ENCODE measurements at regions not wholly inside any gene's neighbourhood (a gene's known extent, or its start where the extent isn't known, plus 50 kb on each side); places are given as distances from the start of the nearest gene placed in this dataset.

DNA sequence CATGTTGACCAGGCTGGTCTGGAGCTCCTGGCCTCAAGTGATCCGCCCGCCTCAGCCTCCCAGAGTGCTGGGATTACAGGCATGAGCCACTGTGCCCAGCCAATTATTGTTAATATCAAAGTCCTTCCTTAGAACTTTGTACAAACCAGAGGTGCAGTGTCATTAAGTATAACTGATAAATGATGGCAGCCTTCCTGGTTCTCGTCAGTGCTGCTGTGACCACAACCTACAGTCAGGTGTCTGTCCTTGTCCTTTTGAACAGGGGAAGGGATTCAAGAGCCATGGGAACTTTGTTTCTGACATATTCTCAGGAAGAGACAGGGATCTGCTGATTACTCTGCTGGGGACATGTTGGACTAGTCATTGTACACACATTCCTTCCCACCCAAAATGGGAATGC lies 103.2 kb upstream of the TIAM2 start:
- TF ChIP-seq CTCF (IDR thresholded peaks at IDR 0.05; ENCODE audit: borderline replicate concordance, control extremely low read depth, extremely low read depth, insufficient read depth, missing control alignments), result no peak
- in situ Hi-C loops (cut with MboI; ENCODE audit: low sequenced_read_pairs, unreplicated experiment), result no loop called here
- DNase-seq (ENCODE audit: low spot score), result no peak

DNA sequence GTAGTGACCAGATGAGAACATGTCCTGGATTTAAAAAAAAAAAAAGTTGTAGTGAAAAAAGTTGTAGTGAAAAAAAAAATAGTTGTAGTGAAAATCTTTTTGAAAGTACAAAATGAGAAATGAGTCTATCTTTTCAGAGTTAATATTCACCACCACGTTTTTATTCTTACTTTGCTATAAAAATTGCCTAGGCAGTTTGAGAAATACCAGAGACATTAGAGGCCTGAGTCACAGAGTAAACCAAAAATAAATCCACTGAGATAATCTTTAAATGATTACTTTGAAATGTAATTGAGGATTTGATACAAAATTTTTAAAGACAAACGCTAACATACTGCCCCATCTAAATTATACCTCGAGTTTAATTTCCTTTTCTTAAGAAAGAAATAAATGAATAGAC lies 101.2 kb upstream of the TIAM2 start:
- in situ Hi-C loops (cut with MboI; ENCODE audit: low sequenced_read_pairs, unreplicated experiment), result no loop called here
- no peak for DNase-seq (ENCODE audit: low spot score)
- no peak for TF ChIP-seq CTCF (IDR thresholded peaks at IDR 0.05; ENCODE audit: borderline replicate concordance, control extremely low read depth, extremely low read depth, insufficient read depth, missing control alignments)

DNA sequence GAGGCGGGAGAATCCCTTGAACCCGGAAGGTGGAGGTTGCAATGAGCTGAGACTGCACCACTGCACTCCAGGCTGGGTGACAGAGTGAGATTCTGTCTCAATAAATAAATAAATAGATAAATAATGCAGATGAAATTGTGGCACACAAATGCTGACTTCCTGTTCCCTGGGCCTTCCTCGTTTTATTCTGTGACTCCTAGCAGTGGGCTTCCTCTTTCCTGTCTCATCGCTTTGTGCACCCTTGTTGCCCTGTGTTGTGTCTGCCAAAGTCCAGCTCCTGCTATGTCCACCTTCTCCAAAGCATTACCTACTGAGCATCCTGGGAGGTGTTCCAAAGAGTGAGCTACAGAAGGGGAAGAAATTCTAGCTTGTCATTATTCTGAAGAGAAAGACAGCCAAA lies 100.2 kb upstream of the TIAM2 start:
- DNase-seq (ENCODE audit: low spot score), result no peak
- in situ Hi-C loops (cut with MboI; ENCODE audit: low sequenced_read_pairs, unreplicated experiment), result no loop called here

DNA sequence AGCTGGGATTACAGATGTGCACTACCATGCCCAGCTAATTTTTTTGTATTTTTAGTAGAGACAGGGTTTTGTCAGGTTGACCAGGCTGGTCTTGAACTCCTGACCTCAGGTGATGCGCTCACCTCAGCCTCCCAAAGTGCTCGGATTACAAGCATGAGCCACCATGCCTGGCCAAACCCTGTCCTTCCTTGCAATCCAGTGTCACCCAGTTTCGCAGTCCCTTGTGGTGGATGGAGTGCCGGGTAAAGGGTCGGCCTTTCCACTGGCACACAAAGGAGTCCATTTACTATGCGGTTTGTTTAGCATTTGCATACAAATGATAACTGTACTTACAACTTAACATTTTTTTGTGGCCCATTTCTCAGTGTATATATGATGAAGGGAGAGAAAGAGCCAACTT lies 99.3 kb upstream of the TIAM2 start:
- in situ Hi-C loops (cut with MboI; ENCODE audit: low sequenced_read_pairs, unreplicated experiment), result no loop called here
- DNase-seq (ENCODE audit: low spot score), result no peak

More for the DNA sequence above, 100.2 kb upstream of the TIAM2 start:
- no peak for TF ChIP-seq CTCF (IDR thresholded peaks at IDR 0.05; ENCODE audit: borderline replicate concordance, control extremely low read depth, extremely low read depth, insufficient read depth, missing control alignments)

DNA sequence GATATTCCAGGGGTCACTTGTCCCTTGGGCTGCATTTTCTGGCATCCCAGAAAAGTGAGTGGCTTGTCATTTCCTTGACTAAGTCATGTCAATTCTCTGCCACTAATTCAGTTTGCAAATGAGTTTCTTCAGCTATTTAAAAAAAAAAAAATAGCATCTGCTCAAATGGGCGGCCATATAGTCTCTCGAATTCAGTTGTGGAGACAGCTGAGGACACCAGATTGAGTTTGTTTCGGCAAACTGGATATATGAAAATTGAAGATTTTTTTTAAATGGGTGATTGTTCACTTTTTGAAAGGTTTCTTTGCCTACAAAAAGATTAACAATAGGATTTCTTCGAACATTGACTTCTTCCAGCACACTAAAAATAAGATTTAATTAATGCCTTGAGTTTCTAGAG lies 96.3 kb upstream of the TIAM2 start:
- in situ Hi-C loops (cut with MboI; ENCODE audit: low sequenced_read_pairs, unreplicated experiment), result no loop called here
- no peak for TF ChIP-seq CTCF (IDR thresholded peaks at IDR 0.05; ENCODE audit: borderline replicate concordance, control extremely low read depth, extremely low read depth, insufficient read depth, missing control alignments)
- DNase-seq (ENCODE audit: low spot score), result no peak

More for the DNA sequence above, 99.3 kb upstream of the TIAM2 start:
- TF ChIP-seq CTCF (IDR thresholded peaks at IDR 0.05; ENCODE audit: borderline replicate concordance, control extremely low read depth, extremely low read depth, insufficient read depth, missing control alignments), result no peak

- in situ Hi-C loops (cut with MboI; ENCODE audit: low sequenced_read_pairs, unreplicated experiment), result loop anchor here (25.0 kb wide), 1 partner anchor 213 kb away; no protein-coding TSS in a partner anchor
- TF ChIP-seq CTCF (IDR thresholded peaks at IDR 0.05; ENCODE audit: borderline replicate concordance, control extremely low read depth, extremely low read depth, insufficient read depth, missing control alignments), result no peak
- no peak for DNase-seq (ENCODE audit: low spot score)
Observed at GRCh38 chr6:154899824-154900463, 95.2 kb upstream of the TIAM2 start.
